ENCODE measurements at regions not wholly inside any gene's neighbourhood (a gene's known extent, or its start where the extent isn't known, plus 50 kb on each side); places are given as distances from the start of the nearest gene placed in this dataset.

GRCh38 chr7:9307131-9307530 is 873.7 kb downstream of the NXPH1 start:
- no peak overlapping the region for H3K27ac ChIP-seq
- H3K36me3 ChIP-seq: no peaks in the 10 kb centered on the region
- H3K27me3 ChIP-seq: no peaks in the 10 kb centered on the region
- H3K9me3 ChIP-seq: no peaks in the 10 kb centered on the region
- no peak for DNase-seq (ENCODE audit: low spot score)
- H3K4me3 ChIP-seq: no peak overlapping the region
- no peaks in the 10 kb centered on the region for H3K4me1 ChIP-seq
- TF ChIP-seq CTCF (IDR thresholded peaks at IDR 0.05): no peak

- H3K9me3 ChIP-seq: no peaks in the 10 kb centered on the region
- H3K36me3 ChIP-seq: no peaks in the 10 kb centered on the region
- H3K27ac ChIP-seq: no peak overlapping the region
- H3K27me3 ChIP-seq: no peaks in the 10 kb centered on the region
- no peaks in the 10 kb centered on the region for H3K4me1 ChIP-seq
- no peak for TF ChIP-seq CTCF (IDR thresholded peaks at IDR 0.05)
- DNase-seq (ENCODE audit: low spot score): no peak
- no peak overlapping the region for H3K4me3 ChIP-seq
Measured at GRCh38 chr7:9324513-9324912, 891.1 kb downstream of the NXPH1 start.

GRCh38 chr7:9328296-9328695 is 894.9 kb downstream of the NXPH1 start:
- no peaks in the 10 kb centered on the region for H3K27me3 ChIP-seq
- no peaks in the 10 kb centered on the region for H3K4me1 ChIP-seq
- DNase-seq (ENCODE audit: low spot score): no peak
- TF ChIP-seq CTCF (IDR thresholded peaks at IDR 0.05): no peak
- H3K4me3 ChIP-seq: no peak overlapping the region
- no peaks in the 10 kb centered on the region for H3K36me3 ChIP-seq
- H3K27ac ChIP-seq: no peak overlapping the region
- H3K9me3 ChIP-seq: no peaks in the 10 kb centered on the region

GRCh38 chr7:9349625-9350024 is 916.2 kb downstream of the NXPH1 start:
- no peak for TF ChIP-seq CTCF (IDR thresholded peaks at IDR 0.05)
- H3K9me3 ChIP-seq: no peaks in the 10 kb centered on the region
- no peaks in the 10 kb centered on the region for H3K36me3 ChIP-seq
- no peak overlapping the region for H3K4me3 ChIP-seq
- no peaks in the 10 kb centered on the region for H3K4me1 ChIP-seq
- no peaks in the 10 kb centered on the region for H3K27me3 ChIP-seq
- H3K27ac ChIP-seq: no peak overlapping the region
- no peak for DNase-seq (ENCODE audit: low spot score)

GRCh38 chr7:9391221-9391620 is 957.8 kb downstream of the NXPH1 start:
- no peak overlapping the region for H3K27ac ChIP-seq

More at GRCh38 chr7:9391221-9391620, 957.8 kb downstream of the NXPH1 start:
- no peak for DNase-seq (ENCODE audit: low spot score)
- H3K27me3 ChIP-seq: no peaks in the 10 kb centered on the region
- no peaks in the 10 kb centered on the region for H3K36me3 ChIP-seq
- H3K9me3 ChIP-seq: peaks cover 0 to 30% of the 10 kb centered on the region in 2 donors
- no peak overlapping the region for H3K4me3 ChIP-seq
- no peak for TF ChIP-seq CTCF (IDR thresholded peaks at IDR 0.05)
- no peaks in the 10 kb centered on the region for H3K4me1 ChIP-seq

All from right atrium auricular region (tissue), 2 donors.